HCT116 (cell line): ENCODE measurements at regions not wholly inside any gene's neighbourhood (a gene's known extent, or its start where the extent isn't known, plus 50 kb on each side); places are given as distances from the start of the nearest gene placed in this dataset.

Experiments
- ATAC-seq: fragments of 200-7000 bp; cut with Tn5 transposase; 2 replicates; pipeline ENCODE4 v1.9.1; 2020; ENCODE audit warnings: mild to moderate bottlenecking, moderate library complexity
- BruUV-seq: library from RNA; stranded (reverse); fragments of 400-500 nt; replicated peaks from 2 replicates; lab custom pipeline; 2021; lab: Mats Ljungman, UMichigan
- CTCF ChIA-PET: fragments of 300-600 bp; sonication (Branson Sonifier 250); formaldehyde crosslinking; loops from one replicate; lab custom pipeline; 2021; ENCODE audit warnings: antibody characterized with exemption; lab: Charles Lee
- POLR2A ChIA-PET: fragments of 300-600, 350-600 bp; sonication (Branson Sonifier 250); formaldehyde crosslinking; loops from one replicate; lab custom pipeline; 2021; ENCODE audit warnings: antibody characterized with exemption; lab: Charles Lee
- RAD21 ChIA-PET, 2 experiments: fragments of 300-600 bp; sonication (Branson Sonifier 250); formaldehyde crosslinking; loops; one replicate each; lab custom pipeline; 2023; ENCODE audit warnings: low total read pairs in 2 of 2; ENCODE audit not compliant: uncharacterized antibody in 2 of 2, unreplicated experiment in 2 of 2, low non-redundant PET in 1 of 2; lab: Charles Lee
- DNase-seq: peaks from one replicate; pipeline ENCODE4 v3.0.0-alpha.2; 2010; ENCODE audit warnings: low read depth, low spot score
- H2AFZ ChIP-seq: fragments of 200-600 bp; shearing (Covaris generic), sonication (generic); 2 replicates; pipeline ENCODE4 v1.6.1; 2017; ENCODE audit warnings: low read depth, mixed run types, mixed read lengths, antibody characterized with exemption, low read length; ENCODE audit not compliant: poor library complexity, severe bottlenecking
- H3K27ac ChIP-seq: 2 replicates; pipeline ENCODE4 v1.5.1; 2012; ENCODE audit warnings: low read depth, low read length
- H3K27me3 ChIP-seq: fragments of 200-600 bp; sonication (generic); 2 replicates; pipeline ENCODE4 v1.6.1; 2016; ENCODE audit warnings: mixed run types, low read length, mixed read lengths; ENCODE audit not compliant: insufficient read depth
- H3K36me3 ChIP-seq, 2 experiments: fragments of 200-500 bp in 1 of 2; fragments of 200-600 bp in 1 of 2; sonication (Bioruptor generic) in 1 of 2; sonication (generic) in 1 of 2; 2 replicates each; pipeline versions ENCODE4 v1.5.1 to v1.6.1; 2014 to 2016; ENCODE audit warnings: low read length in 2 of 2, inconsistent platforms in 1 of 2, mixed read lengths in 1 of 2, mixed run types in 1 of 2; ENCODE audit not compliant: insufficient read depth in 2 of 2, control insufficient read depth in 1 of 2
- H3K4me1 ChIP-seq, 2 experiments: fragments of 200-600 bp in 1 of 2; sonication (generic) in 1 of 2; 2 replicates each; pipeline versions ENCODE4 v1.5.1 to v1.6.1; 2012 to 2017; ENCODE audit warnings: low read length in 2 of 2, inconsistent platforms in 1 of 2, mild to moderate bottlenecking in 1 of 2, mixed read lengths in 1 of 2, mixed run types in 1 of 2, moderate library complexity in 1 of 2; ENCODE audit not compliant: insufficient read depth in 2 of 2, control insufficient read depth in 1 of 2
- H3K4me2 ChIP-seq: fragments of 200-600 bp; sonication (generic); 2 replicates; pipeline ENCODE4 v1.6.1; 2017; ENCODE audit warnings: mixed run types, low read length, mixed read lengths
- H3K4me3 ChIP-seq, 2 experiments: fragments of 200-600 bp in 1 of 2; sonication (generic) in 1 of 2; replicated peaks in 1 of 2; 2 replicates each; pipeline ENCODE4 v1.5.1; 2011 to 2016; ENCODE audit warnings: low read length in 2 of 2, control low read depth in 1 of 2, low read depth in 1 of 2, mild to moderate bottlenecking in 1 of 2, mixed read lengths in 1 of 2, mixed run types in 1 of 2
- H3K79me2 ChIP-seq: fragments of 200-600 bp; sonication (generic); 2 replicates; pipeline ENCODE4 v1.6.1; 2017; ENCODE audit warnings: mild to moderate bottlenecking, mixed run types, low read length, moderate library complexity, mixed read lengths; ENCODE audit not compliant: insufficient read depth
- H3K9ac ChIP-seq: fragments of 200-600 bp; sonication (generic); 2 replicates; pipeline ENCODE4 v1.6.1; 2016; ENCODE audit warnings: low read length, mixed read lengths
- H3K9me2 ChIP-seq: fragments of 200-600 bp; sonication (generic), shearing (Covaris generic); 2 replicates; pipeline ENCODE4 v1.6.1; 2017; ENCODE audit warnings: mixed run types, mild to moderate bottlenecking, moderate library complexity; ENCODE audit not compliant: insufficient read depth
- H3K9me3 ChIP-seq, 2 experiments: fragments of 200-500 bp in 1 of 2; fragments of 200-600 bp in 1 of 2; sonication (Bioruptor generic) in 1 of 2; sonication (generic) in 1 of 2; 2 replicates each; pipeline ENCODE4 v1.6.1; 2014 to 2017; ENCODE audit warnings: low read length in 2 of 2, mixed read lengths in 2 of 2, inconsistent platforms in 1 of 2, low read depth in 1 of 2, mild to moderate bottlenecking in 1 of 2, mixed run types in 1 of 2, moderate library complexity in 1 of 2; ENCODE audit not compliant: control insufficient read depth in 1 of 2, insufficient read depth in 1 of 2
- H4K20me1 ChIP-seq: fragments of 200-600 bp; sonication (generic), shearing (Covaris generic); 2 replicates; pipeline ENCODE4 v1.6.1; 2017; ENCODE audit warnings: mixed run types, mild to moderate bottlenecking, moderate library complexity; ENCODE audit not compliant: insufficient read depth
- ATF3 ChIP-seq: IDR thresholded peaks from 2 replicates; pipeline ENCODE4 v1.6.1; 2012
- CBX3 ChIP-seq: IDR thresholded peaks from 2 replicates; pipeline ENCODE4 v1.6.1; 2012; ENCODE audit warnings: low read depth
- FOSL1 ChIP-seq: IDR thresholded peaks from 2 replicates; pipeline ENCODE4 v1.6.1; 2012; ENCODE audit warnings: low read depth
- POLR2A ChIP-seq: IDR thresholded peaks from 2 replicates; pipeline ENCODE4 v1.7.0; 2011; ENCODE audit warnings: borderline replicate concordance; ENCODE audit not compliant: insufficient read depth, insufficient read length; ENCODE audit errors: extremely low read depth
- intact Hi-C: fragments of 100-400 bp; cut with micrococcal nuclease; formaldehyde crosslinking; loops from 2 replicates; pipeline ENCODE4 v1.10.0; 2022
- TF ChIP-seq, protein P1 (sequence below): IDR thresholded peaks from 2 replicates; pipeline ENCODE4 v1.6.1; 2012

- ChIA-PET RAD21 (no interaction called here), CTCF (no interaction called here), POLR2A (no interaction called here)
- Histone ChIP-seq H3K9me2 (no peaks in the 10 kb centered on the region), H3K79me2 (no peaks in the 10 kb centered on the region), H3K9ac (no peak overlapping the region), H2AFZ (no peak overlapping the region), H3K9me3 (no peaks in the 10 kb centered on the region), H4K20me1 (no peaks in the 10 kb centered on the region), H3K27ac (no peak overlapping the region), H3K36me3 (no peaks in the 10 kb centered on the region), H3K4me3 (no peak overlapping the region), H3K27me3 (peaks cover 16% of the 10 kb centered on the region), H3K4me1 (no peaks in the 10 kb centered on the region), H3K4me2 (no peak overlapping the region)
- DNase-seq (no peak), ATAC-seq (no peak)
- BruUV-seq = no TSS peak
- intact Hi-C loops = no loop called here
- TF ChIP-seq CBX3 = no peak
Measured at GRCh38 chr18:56508370-56509036, 129.9 kb downstream of the TXNL1 start.

GRCh38 chr18:56505971-56506370, 132.4 kb downstream of the TXNL1 start:
- H3K4me2 ChIP-seq = no peak overlapping the region
- H3K36me3 ChIP-seq = no peaks in the 10 kb centered on the region
- no peak for DNase-seq
- no peaks in the 10 kb centered on the region for H3K9me2 ChIP-seq
- no peaks in the 10 kb centered on the region for H3K4me1 ChIP-seq
- H3K27ac ChIP-seq = no peak overlapping the region
- ChIA-PET CTCF (no interaction called here), POLR2A (no interaction called here), RAD21 (no interaction called here)
- intact Hi-C loops = no loop called here
- no peak overlapping the region for H2AFZ ChIP-seq
- no peak for TF ChIP-seq POLR2A
- TF ChIP-seq, protein P1, sequence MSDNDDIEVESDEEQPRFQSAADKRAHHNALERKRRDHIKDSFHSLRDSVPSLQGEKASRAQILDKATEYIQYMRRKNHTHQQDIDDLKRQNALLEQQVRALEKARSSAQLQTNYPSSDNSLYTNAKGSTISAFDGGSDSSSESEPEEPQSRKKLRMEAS = no peak
- no peak for TF ChIP-seq FOSL1
- TF ChIP-seq ATF3 = no peak
- H4K20me1 ChIP-seq = no peaks in the 10 kb centered on the region
- no peak overlapping the region for H3K4me3 ChIP-seq
- no TSS peak for BruUV-seq
- ATAC-seq = no peak
- no peak overlapping the region for H3K9ac ChIP-seq
- H3K9me3 ChIP-seq = no peaks in the 10 kb centered on the region
- H3K79me2 ChIP-seq = no peaks in the 10 kb centered on the region
- peaks cover 18% of the 10 kb centered on the region; the same call in 1 of the 2 replicates for H3K27me3 ChIP-seq
